C4-2B (cell line): ENCODE measurements at regions not wholly inside any gene's neighbourhood (a gene's known extent, or its start where the extent isn't known, plus 50 kb on each side); places are given as distances from the start of the nearest gene placed in this dataset.
"Not testable (repeated sequence)": the region's sequence is repeated elsewhere in the genome, so short reads cannot be mapped to it uniquely, and the experiment has no call there.

Experiments
- CTCF ChIP-seq: fragments of 450-650 bp; conservative IDR thresholded peaks from 2 replicates; pipeline ENCODE4 v1.5.1; 2017; ENCODE audit warnings: mild to moderate bottlenecking
- ZFX ChIP-seq: fragments of 450-650 bp; IDR thresholded peaks from 2 replicates; pipeline ENCODE4 v1.6.1; 2017

GRCh38 chr2:147269581-147269980 is 575.2 kb upstream of the ACVR2A start:
- TF ChIP-seq CTCF, ZFX: not testable (repeated sequence)
